GM12878 (cell line): ENCODE measurements at regions not wholly inside any gene's neighbourhood (a gene's known extent, or its start where the extent isn't known, plus 50 kb on each side); places are given as distances from the start of the nearest gene placed in this dataset.

Experiments used
- ATAC-seq: fragments of 200-7000 bp; cut with Tn5 transposase; 3 replicates; pipeline ENCODE4 v1.9.1; 2020; ENCODE audit warnings: mild to moderate bottlenecking, moderate library complexity
- BruUV-seq: library from RNA; stranded (reverse); fragments of 400-500 nt; replicated peaks from 2 replicates; lab custom pipeline; 2021; lab: Mats Ljungman, UMichigan
- CTCF ChIA-PET: fragments of 300-600 bp; sonication (Branson Sonifier 250); formaldehyde crosslinking; extraction: SDS; loops from one replicate; lab custom pipeline; 2021; ENCODE audit warnings: inconsistent platforms; lab: Yijun Ruan, JAX
- POLR2A ChIA-PET: fragments of 350-600 bp; formaldehyde crosslinking; extraction: SDS; loops from one replicate; lab custom pipeline; 2021; ENCODE audit warnings: inconsistent platforms; lab: Charles Lee
- RAD21 ChIA-PET: fragments of 300-600 bp; sonication (Branson Sonifier 250); formaldehyde crosslinking; loops from one replicate; lab custom pipeline; 2023; ENCODE audit warnings: antibody characterized with exemption; ENCODE audit not compliant: unreplicated experiment; lab: Charles Lee
- SMC1A ChIA-PET: fragments of 300-600 bp; sonication (Branson Sonifier 250); formaldehyde crosslinking; loops from one replicate; lab custom pipeline; 2023; ENCODE audit not compliant: unreplicated experiment, uncharacterized antibody; lab: Charles Lee
- DNase-seq: peaks from one replicate; pipeline ENCODE4 v3.0.0-alpha.2; 2011; ENCODE audit warnings: low read depth, low spot score
- FAIRE-seq: peaks from 3 replicates; lab custom pipeline; 2011; peaks lifted over from hg19 to GRCh38; lab: Jason Lieb, UNC
- H2AFZ ChIP-seq: 2 replicates; pipeline ENCODE4 v1.6.0; 2011; ENCODE audit warnings: low read depth, low read length, control low read depth; ENCODE audit not compliant: control insufficient read depth
- H3K27ac ChIP-seq: 2 replicates; pipeline ENCODE4 v1.5.1; 2011; ENCODE audit warnings: control low read depth; ENCODE audit not compliant: control insufficient read depth, insufficient read depth
- H3K27me3 ChIP-seq, 2 experiments: replicated peaks in 1 of 2; 2 replicates each; pipeline versions ENCODE4 v1.6.0 to v1.6.1; 2011; ENCODE audit warnings: low read length in 1 of 2; ENCODE audit not compliant: control insufficient read depth in 2 of 2, insufficient read depth in 2 of 2
- H3K36me3 ChIP-seq, 2 experiments: 2 replicates each; pipeline ENCODE4 v1.5.1; 2011; ENCODE audit warnings: low read length in 1 of 2; ENCODE audit not compliant: control insufficient read depth in 2 of 2, insufficient read depth in 2 of 2
- H3K4me1 ChIP-seq: 2 replicates; pipeline ENCODE4 v1.6.1; 2011; ENCODE audit warnings: mild to moderate bottlenecking, low read length, moderate library complexity, mixed read lengths; ENCODE audit not compliant: control insufficient read depth, insufficient read depth
- H3K4me2 ChIP-seq: 2 replicates; pipeline ENCODE4 v1.6.0; 2011; ENCODE audit warnings: control low read depth; ENCODE audit not compliant: control insufficient read depth, insufficient read depth
- H3K4me3 ChIP-seq: fragments of 200-600 bp; sonication (generic); 2 replicates; pipeline ENCODE4 v1.5.1; 2016
- H3K79me2 ChIP-seq: 2 replicates; pipeline ENCODE4 v1.6.0; 2011; ENCODE audit warnings: low read length; ENCODE audit not compliant: control insufficient read depth, insufficient read depth
- H3K9ac ChIP-seq: 2 replicates; pipeline ENCODE4 v1.8.0; 2011; ENCODE audit warnings: low read length, control low read depth, mixed read lengths; ENCODE audit not compliant: control insufficient read depth, insufficient read depth
- H3K9me3 ChIP-seq: replicated peaks from 3 replicates; pipeline ENCODE4 v1.5.1; 2011; ENCODE audit warnings: mild to moderate bottlenecking, low read length; ENCODE audit not compliant: control insufficient read depth, insufficient read depth
- H4K20me1 ChIP-seq: 2 replicates; pipeline ENCODE4 v1.6.0; 2011; ENCODE audit not compliant: control insufficient read depth, insufficient read depth
- HDGF ChIP-seq: fragments of 450-650 bp; IDR thresholded peaks from 2 replicates; pipeline ENCODE4 v1.6.1; 2016; ENCODE audit warnings: antibody characterized with exemption
- IKZF1 ChIP-seq: fragments of 450-650 bp; conservative IDR thresholded peaks from 2 replicates; pipeline ENCODE4 v1.6.1; 2017; ENCODE audit warnings: antibody characterized with exemption, mild to moderate bottlenecking
- JUNB ChIP-seq: IDR thresholded peaks from 2 replicates; pipeline ENCODE4 v1.6.1; 2016; ENCODE audit warnings: antibody characterized with exemption, mild to moderate bottlenecking
- KLF5 ChIP-seq: fragments of 450-650 bp; IDR thresholded peaks from 2 replicates; pipeline ENCODE4 v1.6.1; 2014; ENCODE audit warnings: mild to moderate bottlenecking; ENCODE audit not compliant: partially characterized antibody
- LARP7 ChIP-seq: fragments of 450-650 bp; IDR thresholded peaks from 2 replicates; pipeline ENCODE4 v1.6.1; 2017; ENCODE audit warnings: mild to moderate bottlenecking
- MTA2 ChIP-seq: fragments of 450-650 bp; IDR thresholded peaks from 2 replicates; pipeline ENCODE4 v1.6.1; 2016; ENCODE audit warnings: low read depth, mild to moderate bottlenecking, moderate library complexity
- PAX5 ChIP-seq: IDR thresholded peaks from 2 replicates; pipeline ENCODE4 v1.6.1; 2011; ENCODE audit warnings: low read depth, low read length, borderline replicate concordance
- PML ChIP-seq: IDR thresholded peaks from 2 replicates; pipeline ENCODE4 v1.6.1; 2012; ENCODE audit warnings: low read length, inconsistent platforms
- POU2F2 ChIP-seq: IDR thresholded peaks from 3 replicates; pipeline ENCODE4 v1.6.1; 2011; ENCODE audit warnings: low read depth, mild to moderate bottlenecking, low read length, borderline replicate concordance
- SIN3A ChIP-seq: IDR thresholded peaks from 2 replicates; pipeline ENCODE4 v1.6.1; 2012; ENCODE audit warnings: low read depth, low read length, improper control_type of control experiment
- SMAD5 ChIP-seq: IDR thresholded peaks from 2 replicates; pipeline ENCODE4 v1.6.1; 2016; ENCODE audit warnings: antibody characterized with exemption, low read depth
- TCF3 ChIP-seq: IDR thresholded peaks from 2 replicates; pipeline ENCODE4 v1.6.1; 2012; ENCODE audit warnings: low read depth, mild to moderate bottlenecking, low read length, borderline replicate concordance; ENCODE audit not compliant: insufficient read depth
- YBX1 ChIP-seq: fragments of 450-650 bp; IDR thresholded peaks from 2 replicates; pipeline ENCODE4 v1.6.1; 2016; ENCODE audit warnings: antibody characterized with exemption
- ZNF384 ChIP-seq: IDR thresholded peaks from 2 replicates; pipeline ENCODE4 v1.6.1; 2012; ENCODE audit warnings: low read depth, mild to moderate bottlenecking, low read length, improper control_type of control experiment, borderline replicate concordance
- WGBS: methylation state at CpG from one replicate; pipeline ENCODE4 v1.1.6; 2016; ENCODE audit warnings: low lambda C conversion rate; ENCODE audit not compliant: insufficient replicate concordance, insufficient coverage; ENCODE audit errors: missing lambda C conversion rate; 5-methylcytosine and 5-hydroxymethylcytosine counted together
- in situ Hi-C: fragments of 300-500 bp; cut with MboI; formaldehyde crosslinking; loops from 9 replicates; pipeline ENCODE4 v1.14.3; 2018; ENCODE audit warnings: mixed read lengths
- intact Hi-C: fragments of 100-400 bp; cut with micrococcal nuclease; formaldehyde crosslinking; loops from one replicate; pipeline ENCODE4 v1.14.2; 2022; ENCODE audit not compliant: unreplicated experiment

DNA sequence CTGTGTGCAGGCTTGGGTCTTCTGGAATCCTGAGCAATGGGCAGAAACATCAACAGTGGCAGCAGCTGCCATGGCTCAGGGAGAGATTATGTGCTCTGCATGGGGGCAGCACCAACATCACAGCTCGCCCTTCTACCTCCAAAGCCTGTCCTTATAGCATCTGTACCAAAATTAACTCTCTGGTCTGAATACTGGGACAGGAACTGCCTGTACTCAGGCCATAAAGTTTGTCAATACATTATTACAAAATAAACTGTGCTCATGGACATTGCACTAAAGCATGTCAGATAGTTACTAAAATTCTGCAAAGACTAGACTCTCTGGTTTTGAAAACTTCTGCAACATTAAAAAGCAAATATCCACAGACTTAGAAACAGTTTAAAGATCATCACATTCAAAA lies 91.6 kb downstream of the ZC3H11B start:
- intact Hi-C loops = no loop called here
- DNase-seq (no peak), ATAC-seq (no peak), FAIRE-seq (no peak)
- no peaks in the 10 kb centered on the region for H3K27me3 ChIP-seq
- no peak overlapping the region for H3K4me2 ChIP-seq
- BruUV-seq = no TSS peak
- ChIA-PET POLR2A (no interaction called here), RAD21 (no interaction called here), SMC1A (no interaction called here), CTCF (no interaction called here)
- 0% methylated on average over 1 of the region's 1 CpG for WGBS
- H2AFZ ChIP-seq = no peak overlapping the region
- TF ChIP-seq PAX5 = no peak
- TF ChIP-seq MTA2 = no peak
- TF ChIP-seq POU2F2 = no peak
- TF ChIP-seq JUNB = no peak
- TF ChIP-seq TCF3 = no peak
- TF ChIP-seq IKZF1 = no peak
- no peak for TF ChIP-seq LARP7
- no peak for TF ChIP-seq SIN3A
- TF ChIP-seq HDGF = no peak
- TF ChIP-seq ZNF384 = no peak
- TF ChIP-seq YBX1 = no peak
- TF ChIP-seq PML = no peak
- TF ChIP-seq KLF5 = no peak
- no peak for TF ChIP-seq SMAD5
- no peaks in the 10 kb centered on the region for H4K20me1 ChIP-seq
- no peak overlapping the region for H3K27ac ChIP-seq
- no peaks in the 10 kb centered on the region for H3K79me2 ChIP-seq
- no peak overlapping the region for H3K4me3 ChIP-seq
- no peak overlapping the region for H3K9ac ChIP-seq
- no peaks in the 10 kb centered on the region; the same call in 2 of the 3 replicates for H3K9me3 ChIP-seq
- in situ Hi-C loops = no loop called here
- no peaks in the 10 kb centered on the region for H3K36me3 ChIP-seq
- H3K4me1 ChIP-seq = no peaks in the 10 kb centered on the region
